Ovary (tissue), 3 donors: ENCODE measurements at regions not wholly inside any gene's neighbourhood (a gene's known extent, or its start where the extent isn't known, plus 50 kb on each side); places are given as distances from the start of the nearest gene placed in this dataset.

ENCODE experiments used
- EP300 ChIP-seq: sonication (generic); formaldehyde crosslinking; IDR thresholded peaks from one replicate; pipeline ENCODE4 v1.6.1; 2017; ENCODE audit warnings: antibody characterized with exemption
- POLR2A ChIP-seq: fragments of 450-650 bp; IDR thresholded peaks from one replicate; pipeline ENCODE4 v1.6.1; 2017; ENCODE audit warnings: antibody characterized with exemption, mild to moderate bottlenecking, moderate library complexity
- TF ChIP-seq, protein P1 (sequence below), 3 donors: fragments of 450-650 bp in 2 of 3; fragments of 200-600 bp in 1 of 3; IDR thresholded peaks; one replicate each; pipeline versions ENCODE4 v1.5.1 to v1.8.0; 2016 to 2022; ENCODE audit warnings: antibody characterized with exemption in 3 of 3, mild to moderate bottlenecking in 1 of 3
- donor health status: DM: no; HTN: no; CAD: no.

DNA sequence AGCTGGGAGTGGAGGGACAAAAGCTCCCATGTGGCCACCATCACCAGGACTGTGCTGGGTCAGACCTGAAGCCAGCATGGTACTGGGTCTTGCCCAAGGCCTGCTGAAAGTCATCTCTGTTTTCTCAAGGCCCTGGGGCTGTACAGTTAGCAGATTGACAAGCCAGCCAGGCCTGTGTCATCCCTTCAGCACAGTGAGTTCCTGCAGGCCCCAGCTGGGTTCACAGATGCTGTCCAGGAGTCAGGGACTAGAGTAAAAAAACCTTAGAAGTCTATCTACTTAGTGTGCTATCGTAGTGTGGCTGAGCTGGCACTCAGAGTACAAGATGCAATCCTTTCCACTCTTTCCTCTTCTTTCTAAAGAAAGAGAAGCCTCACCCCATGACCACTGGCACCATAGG is 246.0 kb upstream of the NAALADL2 start:
- TF ChIP-seq, protein P1, sequence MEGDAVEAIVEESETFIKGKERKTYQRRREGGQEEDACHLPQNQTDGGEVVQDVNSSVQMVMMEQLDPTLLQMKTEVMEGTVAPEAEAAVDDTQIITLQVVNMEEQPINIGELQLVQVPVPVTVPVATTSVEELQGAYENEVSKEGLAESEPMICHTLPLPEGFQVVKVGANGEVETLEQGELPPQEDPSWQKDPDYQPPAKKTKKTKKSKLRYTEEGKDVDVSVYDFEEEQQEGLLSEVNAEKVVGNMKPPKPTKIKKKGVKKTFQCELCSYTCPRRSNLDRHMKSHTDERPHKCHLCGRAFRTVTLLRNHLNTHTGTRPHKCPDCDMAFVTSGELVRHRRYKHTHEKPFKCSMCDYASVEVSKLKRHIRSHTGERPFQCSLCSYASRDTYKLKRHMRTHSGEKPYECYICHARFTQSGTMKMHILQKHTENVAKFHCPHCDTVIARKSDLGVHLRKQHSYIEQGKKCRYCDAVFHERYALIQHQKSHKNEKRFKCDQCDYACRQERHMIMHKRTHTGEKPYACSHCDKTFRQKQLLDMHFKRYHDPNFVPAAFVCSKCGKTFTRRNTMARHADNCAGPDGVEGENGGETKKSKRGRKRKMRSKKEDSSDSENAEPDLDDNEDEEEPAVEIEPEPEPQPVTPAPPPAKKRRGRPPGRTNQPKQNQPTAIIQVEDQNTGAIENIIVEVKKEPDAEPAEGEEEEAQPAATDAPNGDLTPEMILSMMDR (IDR thresholded peaks at IDR 0.05) = no peak
- TF ChIP-seq POLR2A (no peak), EP300 (no peak)
